Activated B cell treated with CpG ODN at 0.5 μM for 24 hours (primary cell): ENCODE measurements at regions not wholly inside any gene's neighbourhood (a gene's known extent, or its start where the extent isn't known, plus 50 kb on each side); places are given as distances from the start of the nearest gene placed in this dataset.
"Not testable (repeated sequence)": the region's sequence is repeated elsewhere in the genome, so short reads cannot be mapped to it uniquely, and the experiment has no call there.

ENCODE experiments used
- ATAC-seq: fragments of 200-7000 bp; cut with Tn5 transposase; one replicate; pipeline ENCODE4 v1.10.0; 2021; ENCODE audit warnings: low read depth, mild to moderate bottlenecking, moderate library complexity
- CTCF ChIA-PET: fragments of 350-600 bp; sonication (Branson Sonifier 250); formaldehyde crosslinking; loops from one replicate; lab custom pipeline; 2021; ENCODE audit warnings: antibody characterized with exemption; lab: Charles Lee
- POLR2A ChIA-PET: fragments of 350-600 bp; sonication (Branson Sonifier 250); formaldehyde crosslinking; loops from one replicate; lab custom pipeline; 2021; ENCODE audit warnings: antibody characterized with exemption; lab: Charles Lee
- DNase-seq: peaks from one replicate; pipeline ENCODE4 v3.0.0; 2022
- H3K27ac Mint-ChIP-seq: one replicate; pipeline ENCODE4 v1.8.0; 2020; ENCODE audit warnings: mixed read lengths
- H3K27me3 Mint-ChIP-seq: one replicate; pipeline ENCODE4 v1.8.0; 2021; ENCODE audit warnings: mixed read lengths
- H3K36me3 Mint-ChIP-seq: one replicate; pipeline ENCODE4 v1.8.0; 2021; ENCODE audit warnings: low read depth, mixed read lengths
- H3K4me1 Mint-ChIP-seq: one replicate; pipeline ENCODE4 v1.8.0; 2021; ENCODE audit warnings: mixed read lengths
- H3K4me3 Mint-ChIP-seq: one replicate; pipeline ENCODE4 v1.8.0; 2020; ENCODE audit warnings: mild to moderate bottlenecking, mixed read lengths
- H3K9me3 Mint-ChIP-seq: one replicate; pipeline ENCODE4 v1.8.0; 2020; ENCODE audit warnings: mixed read lengths
- CTCF ChIP-seq: fragments of 200-600 bp; IDR thresholded peaks from one replicate; pipeline ENCODE4 v1.8.0; 2022; ENCODE audit warnings: antibody characterized with exemption, mild to moderate bottlenecking
- intact Hi-C: fragments of 100-400 bp; cut with micrococcal nuclease; formaldehyde crosslinking; loops from one replicate; pipeline ENCODE4 v1.15.1; 2024

- no peak for TF ChIP-seq CTCF
- no peak for ATAC-seq
- CTCF ChIA-PET: no interaction called here
- intact Hi-C loops: no loop called here
- Mint-ChIP-seq H3K4me3 (no peak overlapping the region), H3K4me1 (no peaks in the 10 kb centered on the region), H3K27me3 (no peaks in the 10 kb centered on the region), H3K9me3 (no peaks in the 10 kb centered on the region), H3K27ac (no peak overlapping the region), H3K36me3 (no peaks in the 10 kb centered on the region)
- POLR2A ChIA-PET: no interaction called here
- DNase-seq: no peak
These were observed 1032.7 kb downstream of the NR2F1-AS1 start for GRCh38 chr5:92548346-92548745.

- no peaks in the 10 kb centered on the region for H3K27me3 Mint-ChIP-seq
- H3K9me3 Mint-ChIP-seq: peaks cover 2% of the 10 kb centered on the region
- H3K36me3 Mint-ChIP-seq: no peaks in the 10 kb centered on the region
- no peak overlapping the region for H3K4me3 Mint-ChIP-seq
- ATAC-seq: no peak
- DNase-seq: no peak
- ChIA-PET POLR2A (no interaction called here), CTCF (no interaction called here)
- intact Hi-C loops: no loop called here
- no peak for TF ChIP-seq CTCF
- no peak overlapping the region for H3K27ac Mint-ChIP-seq
- H3K4me1 Mint-ChIP-seq: no peaks in the 10 kb centered on the region
These were observed 1036.4 kb downstream of the NR2F1-AS1 start for GRCh38 chr5:92544596-92544995.

- H3K36me3 Mint-ChIP-seq: no peaks in the 10 kb centered on the region
- CTCF ChIA-PET: no interaction called here
- no peak overlapping the region for H3K27ac Mint-ChIP-seq
- no peak for TF ChIP-seq CTCF
- ATAC-seq (no peak), DNase-seq (no peak)
- H3K4me3 Mint-ChIP-seq: no peak overlapping the region
- intact Hi-C loops: no loop called here
- peaks cover 2% of the 10 kb centered on the region for H3K9me3 Mint-ChIP-seq
- H3K4me1 Mint-ChIP-seq: no peaks in the 10 kb centered on the region
- POLR2A ChIA-PET: no interaction called here
- H3K27me3 Mint-ChIP-seq: no peaks in the 10 kb centered on the region
These were observed 1037.0 kb downstream of the NR2F1-AS1 start for GRCh38 chr5:92544036-92544435.

GRCh38 chr5:92543201-92543600 lies 1037.8 kb downstream of the NR2F1-AS1 start:
- intact Hi-C loops: no loop called here
- TF ChIP-seq CTCF: no peak
- ATAC-seq (no peak), DNase-seq (no peak)
- POLR2A ChIA-PET: no interaction called here
- H3K4me1 Mint-ChIP-seq: no peaks in the 10 kb centered on the region
- peaks cover 2% of the 10 kb centered on the region for H3K9me3 Mint-ChIP-seq
- H3K4me3 Mint-ChIP-seq: no peak overlapping the region
- H3K27ac Mint-ChIP-seq: no peak overlapping the region
- H3K36me3 Mint-ChIP-seq: no peaks in the 10 kb centered on the region
- CTCF ChIA-PET: no interaction called here
- H3K27me3 Mint-ChIP-seq: no peaks in the 10 kb centered on the region

- CTCF ChIA-PET, DNase-seq, H3K9me3 Mint-ChIP-seq, H3K4me1 Mint-ChIP-seq, intact Hi-C loops, POLR2A ChIA-PET, H3K4me3 Mint-ChIP-seq, H3K27me3 Mint-ChIP-seq, H3K27ac Mint-ChIP-seq, H3K36me3 Mint-ChIP-seq, ATAC-seq: not testable (repeated sequence)
These were observed 1039.0 kb downstream of the NR2F1-AS1 start for GRCh38 chr5:92542017-92542416.

GRCh38 chr5:92527311-92528078 lies 1053.5 kb downstream of the NR2F1-AS1 start:
- H3K36me3 Mint-ChIP-seq: no peaks in the 10 kb centered on the region
- intact Hi-C loops: no loop called here
- H3K27me3 Mint-ChIP-seq: no peaks in the 10 kb centered on the region
- H3K4me1 Mint-ChIP-seq: no peaks in the 10 kb centered on the region
- no peak for ATAC-seq
- H3K9me3 Mint-ChIP-seq: no peaks in the 10 kb centered on the region
- DNase-seq: no peak
- no peak overlapping the region for H3K27ac Mint-ChIP-seq
- TF ChIP-seq CTCF: no peak
- ChIA-PET POLR2A (no interaction called here), CTCF (no interaction called here)
- no peak overlapping the region for H3K4me3 Mint-ChIP-seq
